B cell (primary cell): ENCODE measurements at regions not wholly inside any gene's neighbourhood (a gene's known extent, or its start where the extent isn't known, plus 50 kb on each side); places are given as distances from the start of the nearest gene placed in this dataset.

ENCODE experiments used
- ATAC-seq: fragments of 200-7000 bp; cut with Tn5 transposase; one replicate; pipeline ENCODE4 v1.10.0; 2021; ENCODE audit warnings: low read depth, mild to moderate bottlenecking, moderate number of reproducible peaks, moderate library complexity
- CTCF ChIA-PET: fragments of 350-600 bp; sonication (Branson Sonifier 250); formaldehyde crosslinking; loops from one replicate; lab custom pipeline; 2021; ENCODE audit warnings: antibody characterized with exemption, inconsistent platforms; lab: Charles Lee
- POLR2A ChIA-PET: fragments of 350-600 bp; sonication (Branson Sonifier 250); formaldehyde crosslinking; loops from one replicate; lab custom pipeline; 2021; ENCODE audit warnings: antibody characterized with exemption; lab: Charles Lee
- DNase-seq: peaks from one replicate; pipeline ENCODE4 v3.0.0; 2013
- H2AFZ ChIP-seq: 2 replicates; pipeline ENCODE4 v1.6.1; 2012; ENCODE audit warnings: mild to moderate bottlenecking, low read depth, low read length; ENCODE audit not compliant: insufficient read depth, poor library complexity, severe bottlenecking
- H3K27ac ChIP-seq, 2 donors: 1 replicate in 1 of 2; 2 replicates in 1 of 2; pipeline ENCODE4 v1.5.1; 2012 to 2013; ENCODE audit warnings: low read length in 2 of 2, mild to moderate bottlenecking in 2 of 2, moderate library complexity in 1 of 2
- H3K27me3 ChIP-seq, 4 experiments: fragments of 200-600 bp in 1 of 4; sonication (generic) in 1 of 4; replicated peaks in 1 of 4; 1 replicate in 2 of 4; 2 replicates in 2 of 4; pipeline versions ENCODE4 v1.6.1 to v1.7.0; 2013 to 2016; ENCODE audit warnings: low read length in 3 of 4, mild to moderate bottlenecking in 2 of 4, mixed read lengths in 1 of 4, moderate library complexity in 1 of 4; ENCODE audit not compliant: insufficient read depth in 4 of 4, control insufficient read depth in 3 of 4; ENCODE audit errors: control extremely low read depth in 1 of 4
- H3K36me3 ChIP-seq, 2 experiments: replicated peaks in 1 of 2; 1 replicate in 1 of 2; 2 replicates in 1 of 2; pipeline versions ENCODE4 v1.6.1 to v1.7.1; 2013; ENCODE audit warnings: low read length in 1 of 2; ENCODE audit not compliant: insufficient read depth in 2 of 2, control insufficient read depth in 1 of 2; ENCODE audit errors: control extremely low read depth in 1 of 2, extremely low read depth in 1 of 2
- H3K4me1 ChIP-seq, 2 donors: fragments of 200-600 bp in 1 of 2; sonication (generic) in 1 of 2; 1 replicate in 1 of 2; 2 replicates in 1 of 2; pipeline versions ENCODE4 v1.5.1 to v1.6.1; 2013 to 2017; ENCODE audit warnings: low read length in 2 of 2; ENCODE audit not compliant: control insufficient read depth in 2 of 2, insufficient read depth in 2 of 2
- H3K4me2 ChIP-seq: replicated peaks from 2 replicates; pipeline ENCODE3; 2012; ENCODE audit warnings: mild to moderate bottlenecking, low read depth, low read length; ENCODE audit not compliant: poor library complexity, severe bottlenecking
- H3K4me3 ChIP-seq, 5 experiments: fragments of 200-600 bp in 1 of 5; sonication (generic) in 1 of 5; 1 replicate in 3 of 5; 2 replicates in 2 of 5; pipeline versions ENCODE4 v1.5.1 to v1.7.0; 2011 to 2016; ENCODE audit warnings: low read length in 4 of 5, mild to moderate bottlenecking in 4 of 5, low read depth in 2 of 5, control low read depth in 1 of 5, moderate library complexity in 1 of 5; ENCODE audit not compliant: insufficient read depth in 1 of 5; ENCODE audit errors: control extremely low read depth in 1 of 5, extremely low read depth in 1 of 5
- H3K79me2 ChIP-seq: fragments of 200-600 bp; sonication (generic); one replicate; pipeline ENCODE4 v1.6.0; 2016; ENCODE audit warnings: low read length; ENCODE audit not compliant: control insufficient read depth, insufficient read depth
- H3K9ac ChIP-seq: fragments of 200-600 bp; sonication (generic); 2 replicates; pipeline ENCODE4 v1.6.1; 2017; ENCODE audit warnings: mild to moderate bottlenecking, low read length, moderate library complexity
- H3K9me3 ChIP-seq, 3 donors: one replicate each; pipeline versions ENCODE4 v1.6.1 to v1.7.1; 2013; ENCODE audit warnings: low read length in 2 of 3; ENCODE audit not compliant: control insufficient read depth in 2 of 3, insufficient read depth in 1 of 3; ENCODE audit errors: control extremely low read depth in 1 of 3
- H4K20me1 ChIP-seq: 2 replicates; pipeline ENCODE4 v1.6.0; 2012; ENCODE audit warnings: mild to moderate bottlenecking, low read length; ENCODE audit not compliant: insufficient read depth, control insufficient read depth, poor library complexity, severe bottlenecking
- H3K27ac Mint-ChIP-seq: one replicate; pipeline ENCODE4 v1.8.0; 2021; ENCODE audit warnings: mixed read lengths
- H3K27me3 Mint-ChIP-seq: one replicate; pipeline ENCODE4 v1.8.0; 2021; ENCODE audit warnings: mixed read lengths
- H3K4me1 Mint-ChIP-seq: one replicate; pipeline ENCODE4 v1.8.0; 2021; ENCODE audit warnings: mixed read lengths
- H3K4me3 Mint-ChIP-seq: one replicate; pipeline ENCODE4 v1.8.0; 2021; ENCODE audit warnings: mixed read lengths
- H3K9me3 Mint-ChIP-seq: one replicate; pipeline ENCODE4 v1.8.0; 2022; ENCODE audit warnings: mixed read lengths; ENCODE audit not compliant: insufficient read depth
- EZH2 ChIP-seq: IDR thresholded peaks from 2 replicates; pipeline ENCODE4 v1.6.1; 2012; ENCODE audit warnings: borderline replicate concordance, low read depth, mild to moderate bottlenecking, moderate library complexity, low read length; ENCODE audit not compliant: insufficient read depth, poor library complexity, severe bottlenecking
- WGBS: methylation state at CpG from one replicate; pipeline ENCODE4 v1.1.5; 2013; ENCODE audit warnings: missing lambda C conversion rate; ENCODE audit not compliant: insufficient coverage; 5-methylcytosine and 5-hydroxymethylcytosine counted together
- intact Hi-C: fragments of 100-400 bp; cut with micrococcal nuclease; formaldehyde crosslinking; loops from one replicate; pipeline ENCODE4 v1.10.0; 2022
- TF ChIP-seq, protein P1 (sequence below): fragments of 200-600 bp; IDR thresholded peaks from one replicate; pipeline ENCODE4 v1.8.0; 2022; ENCODE audit warnings: antibody characterized with exemption, mild to moderate bottlenecking

DNA sequence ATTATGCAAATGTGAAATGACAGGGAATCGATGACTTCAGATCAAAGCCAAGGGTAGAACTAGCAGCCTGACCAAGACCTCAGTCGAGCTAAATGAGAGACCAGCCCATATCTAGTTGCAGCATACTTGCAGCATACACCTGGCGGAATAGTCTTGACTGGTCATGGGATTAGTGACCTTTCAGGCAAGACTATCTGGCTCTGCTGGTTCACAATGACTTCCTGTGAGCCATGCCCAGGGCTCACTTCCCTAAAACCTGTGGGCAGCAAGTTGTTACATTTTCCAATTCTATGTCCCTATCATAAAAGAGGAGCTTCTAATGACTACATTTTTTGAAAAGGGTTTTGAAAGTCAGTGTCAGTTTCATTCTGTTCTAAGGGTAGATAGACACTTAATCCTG is 1624.9 kb upstream of the CELF4 start:
- intact Hi-C loops = no loop called here
- no peaks in the 10 kb centered on the region for H3K79me2 ChIP-seq
- no peaks in the 10 kb centered on the region for H3K4me1 ChIP-seq
- TF ChIP-seq, protein P1, sequence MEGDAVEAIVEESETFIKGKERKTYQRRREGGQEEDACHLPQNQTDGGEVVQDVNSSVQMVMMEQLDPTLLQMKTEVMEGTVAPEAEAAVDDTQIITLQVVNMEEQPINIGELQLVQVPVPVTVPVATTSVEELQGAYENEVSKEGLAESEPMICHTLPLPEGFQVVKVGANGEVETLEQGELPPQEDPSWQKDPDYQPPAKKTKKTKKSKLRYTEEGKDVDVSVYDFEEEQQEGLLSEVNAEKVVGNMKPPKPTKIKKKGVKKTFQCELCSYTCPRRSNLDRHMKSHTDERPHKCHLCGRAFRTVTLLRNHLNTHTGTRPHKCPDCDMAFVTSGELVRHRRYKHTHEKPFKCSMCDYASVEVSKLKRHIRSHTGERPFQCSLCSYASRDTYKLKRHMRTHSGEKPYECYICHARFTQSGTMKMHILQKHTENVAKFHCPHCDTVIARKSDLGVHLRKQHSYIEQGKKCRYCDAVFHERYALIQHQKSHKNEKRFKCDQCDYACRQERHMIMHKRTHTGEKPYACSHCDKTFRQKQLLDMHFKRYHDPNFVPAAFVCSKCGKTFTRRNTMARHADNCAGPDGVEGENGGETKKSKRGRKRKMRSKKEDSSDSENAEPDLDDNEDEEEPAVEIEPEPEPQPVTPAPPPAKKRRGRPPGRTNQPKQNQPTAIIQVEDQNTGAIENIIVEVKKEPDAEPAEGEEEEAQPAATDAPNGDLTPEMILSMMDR = no peak
- no peak for TF ChIP-seq EZH2
- Mint-ChIP-seq H3K27ac (no peak overlapping the region), H3K27me3 (no peaks in the 10 kb centered on the region), H3K4me3 (no peak overlapping the region), H3K9me3 (no peaks in the 10 kb centered on the region), H3K4me1 (no peaks in the 10 kb centered on the region)
- H3K27ac ChIP-seq = no peak overlapping the region
- no peaks in the 10 kb centered on the region for H3K27me3 ChIP-seq
- no peaks in the 10 kb centered on the region for H4K20me1 ChIP-seq
- ChIA-PET POLR2A (no interaction called here), CTCF (no interaction called here)
- WGBS = 82% methylated on average over 3 of the region's 3 CpGs
- H3K4me3 ChIP-seq = no peak overlapping the region
- DNase-seq (no peak), ATAC-seq (no peak)
- no peak overlapping the region for H3K9ac ChIP-seq
- no peaks in the 10 kb centered on the region for H3K36me3 ChIP-seq
- H3K9me3 ChIP-seq = no peaks in the 10 kb centered on the region
- no peak overlapping the region for H2AFZ ChIP-seq
- H3K4me2 ChIP-seq = no peak overlapping the region

DNA sequence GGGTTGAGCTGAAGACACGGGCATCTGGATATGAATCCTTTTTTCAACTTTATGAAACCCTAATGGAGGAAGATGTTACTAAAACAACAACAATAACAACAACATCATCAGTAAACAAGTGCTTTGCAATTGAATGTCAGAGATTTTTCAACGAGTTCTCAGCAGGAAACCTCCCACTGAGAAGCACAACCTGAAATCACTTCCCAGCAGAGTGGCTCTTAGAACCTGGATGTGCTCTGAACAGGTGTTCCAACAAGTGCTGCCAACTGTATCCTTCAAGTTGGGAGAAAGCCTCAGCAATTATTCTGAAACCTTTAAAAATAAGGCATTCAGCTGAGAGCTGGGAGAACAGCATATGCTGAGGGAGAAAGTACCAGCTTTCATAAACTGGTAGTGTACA is 1622.7 kb upstream of the CELF4 start:
- Histone ChIP-seq H3K9me3 (peaks cover 0 to 1% (median 0%) of the 10 kb centered on the region in 3 donors), H3K9ac (no peak overlapping the region), H3K4me2 (no peak overlapping the region), H2AFZ (no peak overlapping the region), H3K79me2 (no peaks in the 10 kb centered on the region), H3K4me3 (no peak overlapping the region), H3K36me3 (no peaks in the 10 kb centered on the region), H3K4me1 (no peaks in the 10 kb centered on the region), H3K27me3 (no peaks in the 10 kb centered on the region), H3K27ac (no peak overlapping the region), H4K20me1 (no peaks in the 10 kb centered on the region)
- intact Hi-C loops = no loop called here
- no peaks in the 10 kb centered on the region for H3K9me3 Mint-ChIP-seq
- H3K4me1 Mint-ChIP-seq = no peaks in the 10 kb centered on the region
- no peaks in the 10 kb centered on the region for H3K27me3 Mint-ChIP-seq
- H3K27ac Mint-ChIP-seq = no peak overlapping the region
- no peak overlapping the region for H3K4me3 Mint-ChIP-seq
- no peak for DNase-seq
- ChIA-PET POLR2A (no interaction called here), CTCF (no interaction called here)
- TF ChIP-seq, protein P1 = no peak
- TF ChIP-seq EZH2 = no peak
- ATAC-seq = no peak
- WGBS = 50% methylated on average over 1 of the region's 2 CpGs
